ENCODE measurements at regions not wholly inside any gene's neighbourhood (a gene's known extent, or its start where the extent isn't known, plus 50 kb on each side); places are given as distances from the start of the nearest gene placed in this dataset.
"Not testable (repeated sequence)": the region's sequence is repeated elsewhere in the genome, so short reads cannot be mapped to it uniquely, and the experiment has no call there.

DNA sequence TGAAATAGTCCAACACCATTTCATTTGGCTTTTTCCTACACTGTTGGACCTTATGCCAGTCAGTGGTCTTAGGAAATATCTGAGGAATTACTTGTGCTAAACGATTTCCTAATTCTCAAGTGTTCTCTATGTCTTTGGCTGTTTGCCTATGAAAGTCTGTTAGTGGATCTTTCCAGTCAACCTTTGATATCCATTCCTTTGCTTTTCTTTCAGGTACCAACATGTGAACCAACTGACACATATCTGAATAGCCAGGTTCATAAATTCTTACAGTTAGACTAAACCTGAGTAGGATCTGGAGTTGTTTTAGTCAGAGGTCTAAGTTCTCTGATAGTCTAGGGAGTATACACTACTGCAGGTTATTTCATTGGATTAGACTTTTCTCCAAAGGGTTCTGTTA is 343.5 kb upstream of the LRRC3B start:
- no peak for DNase-seq (ENCODE audit: low spot score)

DNA sequence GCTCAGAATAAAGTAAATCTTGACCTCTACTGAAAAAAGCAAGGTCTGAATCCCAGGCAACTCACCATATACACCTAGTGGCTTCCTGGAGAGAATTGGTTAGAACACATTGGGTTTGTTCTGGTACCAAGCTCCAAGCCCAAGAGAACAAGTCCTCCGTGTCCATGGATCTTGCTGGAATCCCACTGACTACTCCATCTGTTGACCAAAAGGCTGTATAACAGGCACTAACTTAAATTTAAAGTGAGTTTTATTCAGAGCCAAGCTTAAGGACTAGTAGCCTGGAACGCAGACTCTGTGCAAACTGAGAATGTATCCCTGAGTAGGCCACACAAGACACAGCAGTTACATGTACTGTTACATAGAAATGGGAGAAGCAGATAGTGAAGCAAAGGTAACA is 342.1 kb upstream of the LRRC3B start:
- no peak for DNase-seq (ENCODE audit: low spot score)

DNA sequence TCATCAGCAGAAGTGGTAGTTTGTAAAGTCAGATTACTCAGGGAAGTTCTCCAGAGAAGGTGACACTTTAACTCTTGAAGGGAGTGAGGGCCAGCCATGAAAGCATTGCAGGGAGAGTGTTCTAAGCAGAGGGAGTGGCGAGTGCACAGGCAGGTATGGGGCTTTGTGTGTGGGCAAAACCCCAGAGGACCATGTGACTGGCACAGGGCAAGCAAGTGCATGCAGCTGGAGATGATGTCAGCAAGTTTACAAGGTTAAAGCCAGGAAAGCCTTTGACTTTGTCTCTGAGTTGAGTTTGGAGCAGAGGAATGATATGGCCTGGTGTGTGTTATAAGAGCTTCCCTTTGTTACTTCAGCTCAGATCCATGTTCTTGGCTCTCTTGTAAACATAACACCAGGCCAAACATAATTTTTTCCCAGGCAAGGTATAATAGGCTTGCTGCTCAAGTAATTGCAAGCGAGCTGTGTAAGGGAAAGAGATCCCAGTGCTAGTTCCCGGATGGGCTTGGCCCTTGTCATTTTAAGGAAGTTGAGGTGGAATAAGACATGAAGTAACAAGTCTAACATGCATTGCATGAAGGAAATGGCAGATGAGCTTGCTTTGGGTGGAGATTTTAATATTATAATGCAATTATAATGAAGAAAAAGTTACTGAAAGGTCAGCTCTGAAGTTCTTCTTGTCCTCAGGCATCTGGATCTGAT is 341.1 kb upstream of the LRRC3B start:
- no peak for DNase-seq (ENCODE audit: low spot score)

DNA sequence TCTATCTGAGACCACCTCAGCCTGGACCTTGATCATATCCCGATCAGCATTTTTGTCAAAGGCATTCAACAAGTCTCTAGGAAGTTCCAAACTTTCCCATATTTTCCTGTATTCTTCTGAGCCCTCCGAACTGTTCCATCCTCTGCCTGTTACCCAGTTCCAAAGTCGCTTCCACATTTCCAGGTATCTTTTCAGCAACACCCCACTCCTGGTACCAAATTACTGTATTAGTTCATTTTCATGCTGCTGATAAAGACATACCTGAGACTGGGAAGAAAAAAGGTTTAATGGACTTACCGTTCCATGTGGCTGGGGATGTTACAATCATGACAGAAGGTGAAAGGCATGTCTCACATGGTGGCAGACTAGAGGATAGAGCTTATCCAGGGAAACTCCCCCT is 338.1 kb upstream of the LRRC3B start:
- DNase-seq (ENCODE audit: low spot score), result not testable (repeated sequence)

- no peak for DNase-seq (ENCODE audit: low spot score)
Measured at GRCh38 chr3:26291840-26292239, 330.7 kb upstream of the LRRC3B start.

GRCh38 chr3:26292780-26293179 is 329.8 kb upstream of the LRRC3B start:
- DNase-seq (ENCODE audit: low spot score), result no peak

DNA sequence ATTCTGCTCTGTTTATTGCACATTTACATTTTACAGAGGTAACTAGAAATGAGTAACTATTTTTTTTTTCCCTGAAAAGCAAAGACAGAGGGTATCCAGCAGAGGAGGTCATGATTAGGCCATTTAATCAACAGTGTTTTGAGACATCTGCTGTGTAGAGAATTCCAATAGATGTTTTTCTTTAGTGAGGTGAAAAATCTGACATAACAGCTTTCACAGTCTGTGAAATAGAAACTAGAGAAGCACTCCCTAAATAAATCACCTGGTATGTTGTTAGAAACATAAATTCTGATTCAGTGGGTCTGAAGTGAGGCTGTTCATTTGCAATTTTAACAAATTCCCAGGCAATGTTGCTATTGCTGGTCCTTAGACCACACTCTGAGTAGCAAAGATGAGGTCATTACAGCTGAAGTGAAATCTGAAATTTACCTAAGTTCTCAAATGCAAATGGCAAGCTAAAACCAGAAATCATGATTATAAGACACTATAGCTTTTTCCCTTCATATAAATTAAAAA is 329.2 kb upstream of the LRRC3B start:
- no peak for DNase-seq (ENCODE audit: low spot score)

GRCh38 chr3:26307192-26307591 is 315.4 kb upstream of the LRRC3B start:
- no peak for DNase-seq (ENCODE audit: low spot score)

DNA sequence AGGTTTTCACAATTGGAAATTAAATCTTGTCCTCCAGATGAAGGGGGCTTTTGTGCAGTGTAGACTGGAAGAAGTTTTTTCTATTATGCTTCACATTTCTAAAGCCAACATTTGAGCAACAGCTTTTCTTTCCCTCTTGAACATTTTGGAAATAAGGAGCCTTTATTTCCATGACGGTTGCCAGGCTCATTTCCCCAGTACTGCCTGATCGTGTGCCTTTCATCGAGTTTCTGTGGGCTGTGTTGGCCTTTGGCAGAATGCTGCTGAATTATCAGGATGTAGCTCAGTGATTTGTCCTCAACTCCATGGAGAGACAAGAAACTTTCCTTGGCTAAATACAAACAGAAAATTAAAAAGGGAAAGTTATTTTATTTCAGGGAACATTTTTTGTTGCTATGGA is 314.8 kb upstream of the LRRC3B start:
- DNase-seq (ENCODE audit: low spot score), result no peak

- DNase-seq (ENCODE audit: low spot score), result no peak
Measured at GRCh38 chr3:26308454-26308853, 314.1 kb upstream of the LRRC3B start.

GRCh38 chr3:26309536-26309935 is 313.0 kb upstream of the LRRC3B start:
- DNase-seq (ENCODE audit: low spot score), result not testable (repeated sequence)

GRCh38 chr3:26312816-26313215 is 309.8 kb upstream of the LRRC3B start:
- no peak for DNase-seq (ENCODE audit: low spot score)

DNA sequence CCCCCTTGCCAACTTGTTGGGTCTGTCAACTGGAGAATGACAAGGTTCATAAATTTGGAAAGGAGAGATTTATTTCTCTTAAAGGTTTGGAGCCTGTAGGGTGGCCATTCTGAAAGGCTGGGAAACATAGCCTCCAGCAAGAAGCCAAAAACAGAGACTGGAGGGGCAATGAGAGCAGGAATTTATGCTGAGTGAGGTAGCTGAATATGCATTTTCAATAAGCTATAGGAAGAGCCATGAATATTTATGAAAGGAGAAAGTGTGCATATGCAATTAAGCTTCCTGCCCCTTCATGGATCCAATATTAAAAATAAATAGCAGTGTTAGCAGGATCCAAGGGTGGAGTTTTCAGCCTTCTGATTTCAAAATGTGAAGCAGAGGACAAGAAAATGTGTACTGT is 306.1 kb upstream of the LRRC3B start:
- DNase-seq (ENCODE audit: low spot score), result no peak

- not testable (repeated sequence) for DNase-seq (ENCODE audit: low spot score)
Measured at GRCh38 chr3:26323741-26324140, 298.8 kb upstream of the LRRC3B start.

DNA sequence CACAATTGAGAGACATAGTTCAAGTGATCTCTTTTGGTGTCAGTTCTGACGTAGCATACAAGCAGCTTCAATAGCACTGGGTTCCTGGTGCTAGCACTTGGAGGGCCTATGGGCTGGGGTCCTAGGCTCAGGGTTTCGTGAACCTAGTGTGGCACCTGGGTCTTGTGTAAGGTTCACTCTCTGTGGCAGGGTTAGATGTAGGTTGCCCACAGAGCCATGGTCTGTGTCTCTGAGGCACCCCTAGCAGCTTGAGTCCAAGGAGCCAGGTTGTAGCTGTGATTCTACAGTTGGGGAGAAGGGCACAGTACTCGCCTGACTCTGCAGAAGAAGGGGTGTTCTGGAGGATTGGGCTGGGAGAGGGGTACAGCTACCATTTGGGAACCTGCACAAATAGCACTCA is 282.6 kb upstream of the LRRC3B start:
- DNase-seq (ENCODE audit: low spot score), result no peak

- no peak for DNase-seq (ENCODE audit: low spot score)
Measured at GRCh38 chr3:26343647-26344046, 278.9 kb upstream of the LRRC3B start.

DNA sequence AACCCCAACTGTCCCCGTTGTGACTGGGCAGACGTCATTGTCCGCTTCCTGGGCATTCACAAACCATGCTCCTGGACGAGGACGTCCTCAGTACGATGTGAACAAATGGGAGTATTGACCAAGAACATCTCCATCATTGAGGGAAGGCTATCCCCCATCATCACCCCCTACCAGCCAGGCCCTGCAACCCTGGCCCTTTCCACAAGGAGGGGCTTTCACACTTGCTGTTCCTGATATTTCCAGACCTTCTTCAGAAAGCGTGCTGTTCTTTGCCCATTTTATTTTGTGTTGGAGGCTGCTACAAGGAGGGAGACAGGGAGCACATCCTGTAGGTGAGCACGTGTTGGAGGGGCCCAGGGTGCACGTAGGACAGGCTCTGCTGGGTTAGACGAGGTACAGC is 277.0 kb upstream of the LRRC3B start:
- no peak for DNase-seq (ENCODE audit: low spot score)

GRCh38 chr3:26346497-26346896 is 276.1 kb upstream of the LRRC3B start:
- no peak for DNase-seq (ENCODE audit: low spot score)

DNA sequence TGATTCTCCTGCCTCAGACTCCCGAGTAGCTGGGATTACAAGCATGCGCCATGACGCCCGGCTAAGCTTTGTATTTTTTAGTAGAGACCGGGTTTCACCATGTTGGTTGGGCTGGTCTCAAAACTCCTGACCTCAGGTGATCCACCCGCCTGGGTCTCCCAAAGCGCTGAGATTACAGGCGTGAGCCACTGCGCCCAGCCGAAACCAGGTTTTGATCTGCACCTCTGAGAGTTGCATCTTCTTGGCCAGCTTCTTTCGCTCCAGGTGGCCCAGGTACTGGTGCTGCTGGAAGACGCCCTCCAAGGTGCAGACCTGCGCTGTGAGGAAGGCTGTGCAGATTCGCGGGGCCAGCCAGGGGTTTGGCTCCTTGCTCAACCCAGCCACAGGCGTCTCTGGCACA is 275.4 kb upstream of the LRRC3B start:
- DNase-seq (ENCODE audit: low spot score), result no peak

DNA sequence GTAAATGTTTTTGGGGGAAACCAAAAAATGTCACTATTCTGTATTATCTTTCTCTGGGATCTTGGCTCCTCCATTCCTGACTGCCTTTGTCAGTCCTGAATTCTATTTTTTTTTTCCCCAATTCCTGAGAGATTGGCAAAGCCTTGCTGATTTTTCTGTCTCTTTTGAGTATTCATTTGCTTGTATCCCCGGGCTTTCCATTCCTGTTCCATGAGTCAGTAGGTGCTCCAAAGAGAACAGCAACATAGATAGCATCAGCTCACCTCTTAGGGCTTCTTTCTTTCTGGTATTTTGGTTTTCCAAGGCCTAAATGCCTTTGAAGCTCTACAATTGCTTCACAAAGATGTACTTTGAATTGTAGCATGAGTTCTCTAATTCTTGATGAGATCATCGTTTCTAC is 271.7 kb upstream of the LRRC3B start:
- no peak for DNase-seq (ENCODE audit: low spot score)

- no peak for DNase-seq (ENCODE audit: low spot score)
Measured at GRCh38 chr3:26353097-26353496, 269.5 kb upstream of the LRRC3B start.

DNA sequence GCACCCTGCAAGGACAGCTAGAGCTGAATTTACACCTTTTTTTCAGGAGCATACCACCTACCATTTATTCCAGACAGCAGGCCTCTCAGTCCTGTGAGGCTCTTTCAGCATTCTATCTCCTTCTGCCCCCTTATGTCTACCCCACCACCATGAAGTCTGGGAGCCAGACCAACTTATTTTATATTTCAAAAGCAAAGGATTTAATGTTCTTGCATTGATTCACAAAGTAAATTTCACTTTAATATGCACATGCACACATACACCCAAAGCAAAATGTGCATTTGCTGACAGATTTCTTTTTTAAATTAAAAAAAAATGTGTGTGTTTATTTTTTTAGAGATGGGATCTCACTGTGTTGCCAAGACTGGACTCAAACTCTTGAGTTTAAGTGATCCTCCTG is 264.2 kb upstream of the LRRC3B start:
- DNase-seq (ENCODE audit: low spot score), result no peak

- no peak for DNase-seq (ENCODE audit: low spot score)
Measured at GRCh38 chr3:26365706-26366105, 256.9 kb upstream of the LRRC3B start.

GRCh38 chr3:26368312-26368711 is 254.3 kb upstream of the LRRC3B start:
- DNase-seq (ENCODE audit: low spot score), result no peak
